H1 (cell line): ENCODE measurements at regions not wholly inside any gene's neighbourhood (a gene's known extent, or its start where the extent isn't known, plus 50 kb on each side); places are given as distances from the start of the nearest gene placed in this dataset.

Source experiments
- CTCF ChIA-PET: fragments of 300-600 bp; sonication (Branson Sonifier 250); formaldehyde crosslinking; loops from one replicate; lab custom pipeline; 2021; ENCODE audit not compliant: partially characterized antibody; lab: Charles Lee
- POLR2A ChIA-PET: fragments of 300-600 bp; sonication (Branson Sonifier 250); formaldehyde crosslinking; loops from one replicate; lab custom pipeline; 2021; ENCODE audit warnings: inconsistent platforms; ENCODE audit not compliant: partially characterized antibody; lab: Charles Lee
- DNase-seq, 2 experiments: peaks; one replicate each; pipeline versions ENCODE4 v3.0.0 to v3.0.0-alpha.2; 2010 to 2022; ENCODE audit warnings: low spot score in 2 of 2, low read depth in 1 of 2, mixed read lengths in 1 of 2
- FAIRE-seq: peaks from 2 replicates; lab custom pipeline; 2011; peaks lifted over from hg19 to GRCh38; lab: Jason Lieb, UNC
- H2AFZ ChIP-seq: 2 replicates; pipeline ENCODE4 v1.8.1; 2012; ENCODE audit warnings: low read length, inconsistent platforms
- H2AK5ac ChIP-seq: 2 replicates; pipeline ENCODE4 v1.6.1; 2013; ENCODE audit warnings: low read depth, low read length
- H2BK120ac ChIP-seq: replicated peaks from 2 replicates; pipeline ENCODE3; 2013; ENCODE audit warnings: low read depth, low read length, inconsistent platforms
- H2BK12ac ChIP-seq: 2 replicates; pipeline ENCODE4 v1.6.1; 2013; ENCODE audit warnings: low read depth, low read length
- H2BK15ac ChIP-seq: 2 replicates; pipeline ENCODE4 v1.6.1; 2013; ENCODE audit warnings: low read length
- H2BK20ac ChIP-seq: 2 replicates; pipeline ENCODE4 v1.6.1; 2013; ENCODE audit warnings: low read length
- H2BK5ac ChIP-seq: 2 replicates; pipeline ENCODE4 v1.6.1; 2013; ENCODE audit warnings: low read depth, low read length
- H3K14ac ChIP-seq: 2 replicates; pipeline ENCODE4 v1.6.1; 2013; ENCODE audit warnings: inconsistent platforms; ENCODE audit not compliant: insufficient read length
- H3K18ac ChIP-seq: 2 replicates; pipeline ENCODE4 v1.6.1; 2013; ENCODE audit warnings: low read length; ENCODE audit errors: extremely low read depth
- H3K23ac ChIP-seq: 2 replicates; pipeline ENCODE4 v1.6.1; 2013; ENCODE audit warnings: inconsistent platforms; ENCODE audit not compliant: insufficient read length
- H3K23me2 ChIP-seq: 2 replicates; pipeline ENCODE4 v1.6.1; 2013; ENCODE audit warnings: low read depth, low read length
- H3K27ac ChIP-seq: 2 replicates; pipeline ENCODE4 v1.6.1; 2011; ENCODE audit warnings: low read depth, low read length, inconsistent platforms
- H3K27me3 ChIP-seq, 4 experiments: replicated peaks in 1 of 4; 1 replicate in 1 of 4; 2 replicates in 3 of 4; pipeline versions ENCODE4 v1.6.1 to v1.8.1; 2011 to 2013; ENCODE audit warnings: low read length in 3 of 4, mild to moderate bottlenecking in 3 of 4, inconsistent platforms in 2 of 4, mixed read lengths in 2 of 4, moderate library complexity in 1 of 4; ENCODE audit not compliant: control insufficient read depth in 3 of 4, insufficient read depth in 3 of 4; ENCODE audit errors: extremely low read depth in 1 of 4
- H3K36me3 ChIP-seq, 4 experiments: 2 replicates each; pipeline versions ENCODE4 v1.6.1 to v1.8.1; 2011 to 2013; ENCODE audit warnings: mild to moderate bottlenecking in 4 of 4, low read length in 3 of 4, moderate library complexity in 2 of 4, control low read depth in 1 of 4, inconsistent platforms in 1 of 4; ENCODE audit not compliant: insufficient read depth in 4 of 4, control insufficient read depth in 2 of 4
- H3K4ac ChIP-seq: replicated peaks from 2 replicates; pipeline ENCODE3; 2013; ENCODE audit warnings: low read length, low read depth, mixed read lengths, inconsistent platforms; ENCODE audit not compliant: insufficient read length
- H3K4me1 ChIP-seq, 4 experiments: replicated peaks in 1 of 4; 1 replicate in 1 of 4; 2 replicates in 3 of 4; pipeline versions ENCODE4 v1.6.1 to v1.8.1; 2011 to 2013; ENCODE audit warnings: low read length in 3 of 4, inconsistent platforms in 2 of 4, mixed read lengths in 1 of 4; ENCODE audit not compliant: insufficient read depth in 4 of 4, control insufficient read depth in 3 of 4
- H3K4me2 ChIP-seq, 2 experiments: 2 replicates each; pipeline versions ENCODE4 v1.6.1 to v1.8.1; 2011 to 2013; ENCODE audit warnings: low read depth in 2 of 2, low read length in 2 of 2, control low read depth in 1 of 2, inconsistent platforms in 1 of 2, mild to moderate bottlenecking in 1 of 2; ENCODE audit not compliant: insufficient read depth in 1 of 2
- H3K4me3 ChIP-seq, 4 experiments: fragments of 200-600, 300-600 bp in 1 of 4; sonication (generic), shearing (Covaris generic), sonication (Bioruptor Twin) in 1 of 4; 2 replicates each; pipeline versions ENCODE4 v1.5.1 to v1.8.1; 2011 to 2016; ENCODE audit warnings: low read length in 4 of 4, low read depth in 3 of 4, control low read depth in 2 of 4, inconsistent platforms in 2 of 4, mild to moderate bottlenecking in 2 of 4, mixed read lengths in 1 of 4, moderate library complexity in 1 of 4; ENCODE audit not compliant: insufficient read depth in 2 of 4; ENCODE audit errors: extremely low read depth in 1 of 4
- H3K56ac ChIP-seq: replicated peaks from 2 replicates; pipeline ENCODE3; 2013; ENCODE audit warnings: low read depth, mild to moderate bottlenecking, mixed read lengths, low read length, inconsistent platforms; ENCODE audit not compliant: insufficient read length
- H3K79me1 ChIP-seq: 2 replicates; pipeline ENCODE4 v1.6.1; 2013; ENCODE audit warnings: low read depth, low read length, control low read depth
- H3K79me2 ChIP-seq, 2 experiments: 2 replicates each; pipeline versions ENCODE4 v1.6.1 to v1.8.1; 2012 to 2013; ENCODE audit warnings: low read length in 2 of 2, mild to moderate bottlenecking in 2 of 2, inconsistent platforms in 1 of 2; ENCODE audit not compliant: insufficient read depth in 2 of 2, control insufficient read depth in 1 of 2
- H3K9ac ChIP-seq, 4 experiments: replicated peaks in 1 of 4; 1 replicate in 1 of 4; 2 replicates in 3 of 4; pipeline versions ENCODE4 v1.6.1 to v1.8.1; 2011 to 2013; ENCODE audit warnings: low read depth in 3 of 4, low read length in 3 of 4, control low read depth in 2 of 4, mild to moderate bottlenecking in 2 of 4, moderate library complexity in 2 of 4, inconsistent platforms in 1 of 4; ENCODE audit errors: extremely low read depth in 1 of 4
- H3K9me3 ChIP-seq, 2 experiments: 2 replicates each; pipeline versions ENCODE4 v1.6.1 to v1.8.1; 2012 to 2013; ENCODE audit warnings: mild to moderate bottlenecking in 2 of 2, moderate library complexity in 2 of 2, control low read depth in 1 of 2, inconsistent platforms in 1 of 2, low read depth in 1 of 2, low read length in 1 of 2, mixed read lengths in 1 of 2; ENCODE audit not compliant: insufficient read depth in 2 of 2
- H4K20me1 ChIP-seq, 2 experiments: replicated peaks in 1 of 2; 2 replicates each; pipeline versions ENCODE3 to v1.8.1; 2011 to 2013; ENCODE audit warnings: inconsistent platforms in 2 of 2, low read length in 2 of 2, mild to moderate bottlenecking in 1 of 2; ENCODE audit not compliant: insufficient read depth in 2 of 2, control insufficient read depth in 1 of 2
- H4K5ac ChIP-seq: 2 replicates; pipeline ENCODE4 v1.6.1; 2013; ENCODE audit warnings: low read length, low read depth, mixed read lengths, inconsistent platforms; ENCODE audit not compliant: insufficient read length
- H4K8ac ChIP-seq: 2 replicates; pipeline ENCODE4 v1.8.0; 2013; ENCODE audit warnings: mild to moderate bottlenecking, moderate library complexity, low read length, inconsistent platforms; ENCODE audit not compliant: insufficient read depth; ENCODE audit errors: extremely low read depth
- H4K91ac ChIP-seq: replicated peaks from 2 replicates; pipeline ENCODE3; 2013; ENCODE audit warnings: low read length, mixed read lengths, inconsistent platforms; ENCODE audit not compliant: insufficient read length
- BACH1 ChIP-seq: IDR thresholded peaks from 2 replicates; pipeline ENCODE4 v1.6.1; 2012; ENCODE audit warnings: low read length, improper control_type of control experiment
- CHD2 ChIP-seq: IDR thresholded peaks from 2 replicates; pipeline ENCODE4 v1.6.1; 2012; ENCODE audit warnings: low read length, improper control_type of control experiment
- HDAC2 ChIP-seq, 2 experiments: fragments of 300-600 bp in 1 of 2; sonication (generic) in 1 of 2; IDR thresholded peaks; 2 replicates each; pipeline ENCODE4 v1.6.1; 2011 to 2012; ENCODE audit warnings: low read depth in 2 of 2, low read length in 2 of 2, mild to moderate bottlenecking in 2 of 2, moderate library complexity in 2 of 2, borderline replicate concordance in 1 of 2, inconsistent platforms in 1 of 2
- KDM1A ChIP-seq: fragments of 200-600, 300-600 bp; sonication (generic); IDR thresholded peaks from 2 replicates; pipeline ENCODE4 v1.7.1; 2016; ENCODE audit warnings: mild to moderate bottlenecking, low read length, borderline replicate concordance
- RXRA ChIP-seq: IDR thresholded peaks from 2 replicates; pipeline ENCODE4 v1.6.1; 2011; ENCODE audit warnings: low read depth, mild to moderate bottlenecking, low read length, moderate library complexity; ENCODE audit not compliant: insufficient read depth
- WGBS, 2 experiments: shearing (Covaris generic) in 1 of 2; methylation state at CpG; one replicate each; pipeline versions ENCODE4 v1.1.6 to v1.1.7; 2013 to 2015; ENCODE audit warnings: low lambda C conversion rate in 2 of 2, mixed read lengths in 2 of 2, inconsistent platforms in 1 of 2, low coverage in 1 of 2, missing lambda C conversion rate in 1 of 2; ENCODE audit not compliant: insufficient replicate concordance in 2 of 2, insufficient coverage in 1 of 2, insufficient read length in 1 of 2; ENCODE audit errors: extremely low coverage in 1 of 2, missing lambda C conversion rate in 1 of 2; 5-methylcytosine and 5-hydroxymethylcytosine counted together

- Histone ChIP-seq H3K56ac (no peak overlapping the region), H4K91ac (no peak overlapping the region), H2AFZ (no peak overlapping the region), H2BK120ac (no peak overlapping the region), H3K4me1 (no peaks in the 10 kb centered on the region), H3K23ac (no peak overlapping the region), H2BK15ac (no peak overlapping the region), H3K4me2 (no peak overlapping the region), H4K5ac (no peak overlapping the region), H3K27me3 (peaks cover 0 to 1% (median 0%) of the 10 kb centered on the region in 4 experiments; a peak in 1 of 7 replicates), H3K79me1 (no peaks in the 10 kb centered on the region), H3K9ac (no peak overlapping the region), H2BK12ac (no peak overlapping the region), H3K14ac (no peak overlapping the region), H3K27ac (no peak overlapping the region), H2BK5ac (no peak overlapping the region), H3K9me3 (no peaks in the 10 kb centered on the region), H4K20me1 (no peaks in the 10 kb centered on the region), H3K4me3 (no peak overlapping the region), H3K79me2 (no peaks in the 10 kb centered on the region), H3K4ac (no peak overlapping the region), H2AK5ac (no peak overlapping the region), H3K36me3 (no peaks in the 10 kb centered on the region), H3K18ac (no peak overlapping the region), H4K8ac (no peak overlapping the region), H3K23me2 (no peaks in the 10 kb centered on the region), H2BK20ac (no peak overlapping the region)
- FAIRE-seq (no peak), DNase-seq (no peak)
- POLR2A ChIA-PET: no interaction called here
- TF ChIP-seq CHD2 (no peak), RXRA (no peak), BACH1 (no peak), KDM1A (no peak), HDAC2 (IDR thresholded peaks at IDR 0.05; ENCODE audit: borderline replicate concordance in 1 of 2, low read depth in 2 of 2, low read length in 2 of 2) (no peak)
- CTCF ChIA-PET: no interaction called here
- 91% methylated on average over 1 of the region's 1 CpG; no CpG with 5 or more reads in 1 of the 2 experiments for whole genome bisulfite sequencing, 2 experiments
These were observed 579.4 kb downstream of the GATA3 start for GRCh38 chr10:8633909-8634308.
